PFSK-1 (cell line): ENCODE measurements at regions not wholly inside any gene's neighbourhood (a gene's known extent, or its start where the extent isn't known, plus 50 kb on each side); places are given as distances from the start of the nearest gene placed in this dataset.

Experiments used
- POLR2AphosphoS5 ChIP-seq: IDR thresholded peaks from 2 replicates; pipeline ENCODE4 v1.6.1; 2012; ENCODE audit warnings: low read depth, mild to moderate bottlenecking, control low read depth, low read length, moderate library complexity
- SIN3A ChIP-seq: IDR thresholded peaks from 2 replicates; pipeline ENCODE4 v1.6.1; 2012; ENCODE audit warnings: mild to moderate bottlenecking, low read length, moderate library complexity, borderline replicate concordance; ENCODE audit not compliant: insufficient read depth
- TF ChIP-seq, protein P1 (sequence below), 2 experiments: IDR thresholded peaks; 2 replicates each; pipeline versions ENCODE4 v1.6.1 to v1.8.0; 2011 to 2012; ENCODE audit warnings: low read depth in 2 of 2, low read length in 2 of 2, control low read depth in 1 of 2, inconsistent platforms in 1 of 2, mild to moderate bottlenecking in 1 of 2, moderate library complexity in 1 of 2; ENCODE audit not compliant: insufficient read depth in 1 of 2

DNA sequence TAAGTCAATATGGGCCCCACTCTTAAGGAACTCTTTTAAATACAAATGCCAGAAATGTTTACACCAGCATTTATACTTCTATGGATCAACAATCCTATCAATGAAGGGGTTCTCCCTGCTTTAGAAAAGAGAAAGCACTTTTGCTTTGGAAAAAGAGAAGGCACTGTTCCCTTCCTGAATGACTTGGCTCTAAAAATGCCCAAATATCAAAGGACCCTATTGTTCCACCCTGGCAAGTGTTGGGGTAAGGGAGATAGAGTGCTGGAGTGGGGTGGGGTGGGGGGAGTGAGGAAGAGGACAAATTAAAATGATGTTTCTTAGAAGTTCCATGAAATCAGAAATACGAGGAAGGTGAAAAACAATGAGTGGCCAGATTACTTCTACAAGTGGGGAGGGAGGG is 131.6 kb upstream of the GRIN2B start:
- TF ChIP-seq, protein P1, sequence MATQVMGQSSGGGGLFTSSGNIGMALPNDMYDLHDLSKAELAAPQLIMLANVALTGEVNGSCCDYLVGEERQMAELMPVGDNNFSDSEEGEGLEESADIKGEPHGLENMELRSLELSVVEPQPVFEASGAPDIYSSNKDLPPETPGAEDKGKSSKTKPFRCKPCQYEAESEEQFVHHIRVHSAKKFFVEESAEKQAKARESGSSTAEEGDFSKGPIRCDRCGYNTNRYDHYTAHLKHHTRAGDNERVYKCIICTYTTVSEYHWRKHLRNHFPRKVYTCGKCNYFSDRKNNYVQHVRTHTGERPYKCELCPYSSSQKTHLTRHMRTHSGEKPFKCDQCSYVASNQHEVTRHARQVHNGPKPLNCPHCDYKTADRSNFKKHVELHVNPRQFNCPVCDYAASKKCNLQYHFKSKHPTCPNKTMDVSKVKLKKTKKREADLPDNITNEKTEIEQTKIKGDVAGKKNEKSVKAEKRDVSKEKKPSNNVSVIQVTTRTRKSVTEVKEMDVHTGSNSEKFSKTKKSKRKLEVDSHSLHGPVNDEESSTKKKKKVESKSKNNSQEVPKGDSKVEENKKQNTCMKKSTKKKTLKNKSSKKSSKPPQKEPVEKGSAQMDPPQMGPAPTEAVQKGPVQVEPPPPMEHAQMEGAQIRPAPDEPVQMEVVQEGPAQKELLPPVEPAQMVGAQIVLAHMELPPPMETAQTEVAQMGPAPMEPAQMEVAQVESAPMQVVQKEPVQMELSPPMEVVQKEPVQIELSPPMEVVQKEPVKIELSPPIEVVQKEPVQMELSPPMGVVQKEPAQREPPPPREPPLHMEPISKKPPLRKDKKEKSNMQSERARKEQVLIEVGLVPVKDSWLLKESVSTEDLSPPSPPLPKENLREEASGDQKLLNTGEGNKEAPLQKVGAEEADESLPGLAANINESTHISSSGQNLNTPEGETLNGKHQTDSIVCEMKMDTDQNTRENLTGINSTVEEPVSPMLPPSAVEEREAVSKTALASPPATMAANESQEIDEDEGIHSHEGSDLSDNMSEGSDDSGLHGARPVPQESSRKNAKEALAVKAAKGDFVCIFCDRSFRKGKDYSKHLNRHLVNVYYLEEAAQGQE (IDR thresholded peaks at IDR 0.05; ENCODE audit: insufficient read depth in 1 of 2, low read depth in 2 of 2, low read length in 2 of 2): no peak
- TF ChIP-seq SIN3A (no peak), POLR2AphosphoS5 (no peak)
